Aorta (tissue), 5 donors: ENCODE measurements at regions not wholly inside any gene's neighbourhood (a gene's known extent, or its start where the extent isn't known, plus 50 kb on each side); places are given as distances from the start of the nearest gene placed in this dataset.
"Not testable (repeated sequence)": the region's sequence is repeated elsewhere in the genome, so short reads cannot be mapped to it uniquely, and the experiment has no call there.

Source experiments
- ATAC-seq: fragments of 200-7000 bp; cut with Tn5 transposase; one replicate; pipeline ENCODE4 v1.9.1; 2022; ENCODE audit warnings: moderate library complexity; ENCODE audit not compliant: low FRiP score
- DNase-seq, 2 donors: peaks; one replicate each; pipeline ENCODE4 v3.0.0-alpha.2; 2020
- H3K27ac ChIP-seq, 2 donors: one replicate each; pipeline ENCODE4 v1.5.1; 2013; ENCODE audit warnings: low read length in 2 of 2, mild to moderate bottlenecking in 2 of 2, moderate library complexity in 2 of 2, control low read depth in 1 of 2, inconsistent platforms in 1 of 2, low read depth in 1 of 2
- H3K27me3 ChIP-seq, 2 donors: one replicate each; pipeline ENCODE4 v1.6.1; 2013; ENCODE audit warnings: control low read depth in 1 of 2, low read length in 1 of 2, mild to moderate bottlenecking in 1 of 2, moderate library complexity in 1 of 2; ENCODE audit not compliant: insufficient read depth in 2 of 2, control insufficient read depth in 1 of 2
- H3K36me3 ChIP-seq, 2 donors: one replicate each; pipeline ENCODE4 v1.6.1; 2013; ENCODE audit warnings: control low read depth in 1 of 2, low read length in 1 of 2, mild to moderate bottlenecking in 1 of 2; ENCODE audit not compliant: insufficient read depth in 2 of 2, control insufficient read depth in 1 of 2
- H3K4me1 ChIP-seq, 2 donors: one replicate each; pipeline ENCODE4 v1.6.1; 2013; ENCODE audit warnings: low read length in 2 of 2, control low read depth in 1 of 2, mild to moderate bottlenecking in 1 of 2, moderate library complexity in 1 of 2; ENCODE audit not compliant: insufficient read depth in 2 of 2, control insufficient read depth in 1 of 2
- H3K4me3 ChIP-seq, 2 donors: one replicate each; pipeline ENCODE4 v1.5.1; 2013; ENCODE audit warnings: low read length in 2 of 2, control low read depth in 1 of 2, mild to moderate bottlenecking in 1 of 2
- H3K9me3 ChIP-seq: one replicate; pipeline ENCODE4 v1.6.1; 2013; ENCODE audit warnings: mild to moderate bottlenecking, low read length; ENCODE audit not compliant: control insufficient read depth
- WGBS, 2 donors: extraction: QIAGEN DNeasy Blood & Tissue Kit; methylation state at CpG; one replicate each; pipeline ENCODE4 v1.1.7; 2013; 5-methylcytosine and 5-hydroxymethylcytosine counted together
- intact Hi-C, 2 donors: fragments of 100-400 bp; cut with DNase I; formaldehyde crosslinking; loops; one replicate each; pipeline versions ENCODE4 v1.14.2 to v1.15.0; 2022
- donor health status: healthy with polysubstance abuse.
- donor health status: Bipolar disorder and iron deficiency.
- donor health status: DM: no; HTN: no; CAD: no.
- donor health status: DM: no; HTN: no; CAD: no.
- donor health status: DM: yes; HTN: yes; CAD: no.

GRCh38 chr2:14903709-14904374 lies 271.3 kb downstream of the LRATD1 start:
- ATAC-seq (no peak), DNase-seq (no peak)
- Histone ChIP-seq H3K4me1 (no peaks in the 10 kb centered on the region), H3K27ac (no peak overlapping the region), H3K9me3 (no peaks in the 10 kb centered on the region), H3K27me3 (no peaks in the 10 kb centered on the region), H3K36me3 (no peaks in the 10 kb centered on the region), H3K4me3 (no peak overlapping the region)
- intact Hi-C loops: no loop called here
- 61 to 62% methylated on average over 15 of the region's 15 CpGs for WGBS, 2 donors

- ATAC-seq, H3K4me3 ChIP-seq, H3K27ac ChIP-seq, H3K36me3 ChIP-seq, H3K9me3 ChIP-seq, H3K27me3 ChIP-seq, DNase-seq, intact Hi-C loops, H3K4me1 ChIP-seq: not testable (repeated sequence)
- 97% methylated on average over 7 of the region's 7 CpGs for WGBS, 2 donors
Observed at GRCh38 chr2:14904378-14904777, 271.9 kb downstream of the LRATD1 start.

GRCh38 chr2:14905571-14905970 lies 273.1 kb downstream of the LRATD1 start:
- H3K27me3 ChIP-seq: no peaks in the 10 kb centered on the region
- intact Hi-C loops: no loop called here
- no peaks in the 10 kb centered on the region for H3K36me3 ChIP-seq
- no peaks in the 10 kb centered on the region for H3K9me3 ChIP-seq
- WGBS, 2 donors: 81 to 93% methylated on average over 5 of the region's 5 CpGs
- ATAC-seq (no peak), DNase-seq (no peak)
- H3K4me1 ChIP-seq: no peaks in the 10 kb centered on the region
- H3K4me3 ChIP-seq: no peak overlapping the region
- no peak overlapping the region for H3K27ac ChIP-seq

GRCh38 chr2:14907014-14907612 lies 274.6 kb downstream of the LRATD1 start:
- Histone ChIP-seq H3K27me3 (no peaks in the 10 kb centered on the region), H3K4me1 (no peaks in the 10 kb centered on the region), H3K9me3 (no peaks in the 10 kb centered on the region), H3K36me3 (no peaks in the 10 kb centered on the region), H3K27ac (no peak overlapping the region), H3K4me3 (no peak overlapping the region)
- intact Hi-C loops: no loop called here
- 89 to 94% methylated on average over 8 of the region's 8 CpGs for WGBS, 2 donors
- DNase-seq (no peak), ATAC-seq (no peak)

- intact Hi-C loops: no loop called here
- no peak for ATAC-seq
Observed at GRCh38 chr2:14909795-14910194, 277.3 kb downstream of the LRATD1 start.

GRCh38 chr2:14910654-14911053 lies 278.1 kb downstream of the LRATD1 start:
- 2 to 23% methylated on average over 2 of the region's 2 CpGs for WGBS, 2 donors
- Histone ChIP-seq H3K4me3 (no peak overlapping the region), H3K27me3 (no peaks in the 10 kb centered on the region), H3K27ac (no peak overlapping the region), H3K36me3 (no peaks in the 10 kb centered on the region), H3K9me3 (no peaks in the 10 kb centered on the region), H3K4me1 (no peaks in the 10 kb centered on the region)
- DNase-seq: no peak
- intact Hi-C loops: no loop called here
- no peak for ATAC-seq

More at GRCh38 chr2:14909795-14910194, 277.3 kb downstream of the LRATD1 start:
- Histone ChIP-seq H3K4me1 (no peaks in the 10 kb centered on the region), H3K36me3 (no peaks in the 10 kb centered on the region), H3K27ac (no peak overlapping the region), H3K4me3 (no peak overlapping the region), H3K9me3 (no peaks in the 10 kb centered on the region), H3K27me3 (no peaks in the 10 kb centered on the region)
- WGBS, 2 donors: 70 to 71% methylated on average over 4 of the region's 4 CpGs
- no peak for DNase-seq

GRCh38 chr2:14915983-14916382 lies 283.5 kb downstream of the LRATD1 start:
- no peak overlapping the region for H3K27ac ChIP-seq
- H3K4me1 ChIP-seq: no peaks in the 10 kb centered on the region
- H3K4me3 ChIP-seq: no peak overlapping the region
- DNase-seq (no peak), ATAC-seq (no peak)
- no peaks in the 10 kb centered on the region for H3K27me3 ChIP-seq
- H3K9me3 ChIP-seq: peaks cover 5% of the 10 kb centered on the region
- intact Hi-C loops: no loop called here
- H3K36me3 ChIP-seq: no peaks in the 10 kb centered on the region
- 87 to 90% methylated on average over 4 of the region's 4 CpGs for WGBS, 2 donors

- DNase-seq: no peak
- no peak overlapping the region for H3K4me3 ChIP-seq
- H3K27ac ChIP-seq: no peak overlapping the region
- H3K9me3 ChIP-seq: no peaks in the 10 kb centered on the region
- WGBS, 2 donors: 77 to 79% methylated on average over 6 of the region's 6 CpGs
- H3K27me3 ChIP-seq: no peaks in the 10 kb centered on the region
- ATAC-seq: no peak
- no peaks in the 10 kb centered on the region for H3K36me3 ChIP-seq
- no peaks in the 10 kb centered on the region for H3K4me1 ChIP-seq
- intact Hi-C loops: no loop called here
Observed at GRCh38 chr2:14923820-14924580, 291.5 kb downstream of the LRATD1 start.

- no peak for DNase-seq
- WGBS, 2 donors: 65 to 75% methylated on average over 3 of the region's 3 CpGs
- no peaks in the 10 kb centered on the region for H3K4me1 ChIP-seq
- H3K9me3 ChIP-seq: no peaks in the 10 kb centered on the region
- H3K27me3 ChIP-seq: no peaks in the 10 kb centered on the region
- intact Hi-C loops: no loop called here
- no peak overlapping the region for H3K4me3 ChIP-seq
- ATAC-seq: no peak
- no peaks in the 10 kb centered on the region for H3K36me3 ChIP-seq
- H3K27ac ChIP-seq: no peak overlapping the region
Observed at GRCh38 chr2:14925471-14925870, 293.0 kb downstream of the LRATD1 start.
